SK-N-SH (cell line): ENCODE measurements at regions not wholly inside any gene's neighbourhood (a gene's known extent, or its start where the extent isn't known, plus 50 kb on each side); places are given as distances from the start of the nearest gene placed in this dataset.

ENCODE experiments used
- CTCF ChIA-PET: fragments of 300-600, 350-600 bp; formaldehyde crosslinking; extraction: SDS; loops from one replicate; lab custom pipeline; 2021; lab: Yijun Ruan, JAX
- POLR2A ChIA-PET: fragments of 350-600 bp; sonication (Branson Sonifier 250); formaldehyde crosslinking; extraction: SDS; loops from one replicate; lab custom pipeline; 2020; ENCODE audit warnings: antibody characterized with exemption, inconsistent platforms; lab: Yijun Ruan, JAX
- DNase-seq: peaks from one replicate; pipeline ENCODE4 v3.0.0; 2012
- H2AFZ ChIP-seq: fragments of 200-600 bp; sonication (generic); 2 replicates; pipeline ENCODE4 v1.8.1; 2016; ENCODE audit warnings: antibody characterized with exemption, mild to moderate bottlenecking, low read depth
- H3F3A ChIP-seq: fragments of 200-600 bp; sonication (generic); replicated peaks from 2 replicates; pipeline ENCODE3; 2016; ENCODE audit warnings: antibody characterized with exemption, mild to moderate bottlenecking; ENCODE audit not compliant: insufficient read depth
- H3K27ac ChIP-seq, 2 experiments: fragments of 200-500 bp in 1 of 2; fragments of 200-600 bp in 1 of 2; sonication (Bioruptor generic) in 1 of 2; sonication (generic), shearing (Covaris generic) in 1 of 2; 2 replicates each; pipeline versions ENCODE4 v1.5.1 to v1.6.1; 2014 to 2016; ENCODE audit warnings: low read depth in 2 of 2, inconsistent platforms in 1 of 2, low read length in 1 of 2, mild to moderate bottlenecking in 1 of 2, mixed read lengths in 1 of 2
- H3K27me3 ChIP-seq: fragments of 200-600 bp; sonication (generic), shearing (Covaris generic); 2 replicates; pipeline ENCODE4 v1.6.1; 2016; ENCODE audit warnings: mixed run types; ENCODE audit not compliant: insufficient read depth
- H3K36me3 ChIP-seq, 2 experiments: fragments of 200-500 bp in 1 of 2; fragments of 200-600 bp in 1 of 2; sonication (Bioruptor generic) in 1 of 2; sonication (generic) in 1 of 2; replicated peaks in 1 of 2; 2 replicates each; pipeline versions ENCODE3 to v1.5.1; 2014 to 2016; ENCODE audit warnings: low read length in 1 of 2, mild to moderate bottlenecking in 1 of 2; ENCODE audit not compliant: insufficient read depth in 2 of 2, control insufficient read depth in 1 of 2
- H3K4me1 ChIP-seq, 2 experiments: fragments of 200-500 bp in 1 of 2; fragments of 200-600 bp in 1 of 2; sonication (Bioruptor generic) in 1 of 2; sonication (generic), shearing (Covaris generic) in 1 of 2; 2 replicates each; pipeline versions ENCODE4 v1.5.1 to v1.6.1; 2014 to 2016; ENCODE audit warnings: low read depth in 1 of 2, low read length in 1 of 2, mixed run types in 1 of 2; ENCODE audit not compliant: insufficient read depth in 2 of 2, control insufficient read depth in 1 of 2
- H3K4me2 ChIP-seq: fragments of 200-600 bp; sonication (generic), shearing (Covaris generic); 2 replicates; pipeline ENCODE4 v1.6.1; 2017; ENCODE audit warnings: mixed run types
- H3K4me3 ChIP-seq, 2 experiments: fragments of 200-500 bp in 1 of 2; fragments of 200-600 bp in 1 of 2; sonication (Bioruptor generic) in 1 of 2; sonication (generic), shearing (Covaris generic) in 1 of 2; 2 replicates each; pipeline versions ENCODE4 v1.5.1 to v1.8.1; 2014 to 2016; ENCODE audit warnings: low read depth in 2 of 2, inconsistent platforms in 1 of 2, low read length in 1 of 2, mild to moderate bottlenecking in 1 of 2, mixed read lengths in 1 of 2, moderate library complexity in 1 of 2
- H3K79me2 ChIP-seq: fragments of 200-600 bp; sonication (generic); 2 replicates; pipeline ENCODE4 v1.8.1; 2017; ENCODE audit warnings: mild to moderate bottlenecking; ENCODE audit not compliant: insufficient read depth
- H3K9ac ChIP-seq: fragments of 200-600 bp; sonication (generic); 2 replicates; pipeline ENCODE4 v1.6.1; 2017; ENCODE audit warnings: mixed run types
- H3K9me2 ChIP-seq: fragments of 200-600 bp; sonication (generic); 2 replicates; pipeline ENCODE4 v1.6.1; 2017; ENCODE audit warnings: mixed run types
- H3K9me3 ChIP-seq: fragments of 200-600 bp; sonication (generic); 2 replicates; pipeline ENCODE4 v1.6.1; 2017; ENCODE audit warnings: mixed run types, mild to moderate bottlenecking, moderate library complexity
- H4K20me1 ChIP-seq: fragments of 200-600 bp; sonication (generic); 2 replicates; pipeline ENCODE4 v1.6.1; 2017; ENCODE audit warnings: mild to moderate bottlenecking, mixed run types; ENCODE audit not compliant: insufficient read depth
- CHD2 ChIP-seq: fragments of 150-350 bp; IDR thresholded peaks from 2 replicates; pipeline ENCODE4 v1.6.1; 2018; ENCODE audit warnings: low read length; ENCODE audit not compliant: partially characterized antibody
- ELF1 ChIP-seq: IDR thresholded peaks from 2 replicates; pipeline ENCODE4 v1.4.0; 2012
- EP300 ChIP-seq, 2 experiments: IDR thresholded peaks; 2 replicates each; pipeline versions ENCODE4 v1.4.0 to v1.6.1; 2012; ENCODE audit warnings: borderline replicate concordance in 1 of 2, low read depth in 1 of 2, low read length in 1 of 2
- EZH2phosphoT487 ChIP-seq: fragments of 200-600 bp; sonication (generic); IDR thresholded peaks from 2 replicates; pipeline ENCODE4 v1.6.1; 2017; ENCODE audit warnings: low read depth, mixed run types, mild to moderate bottlenecking, antibody characterized with exemption, moderate library complexity, borderline replicate concordance
- FOSL2 ChIP-seq: IDR thresholded peaks from 2 replicates; pipeline ENCODE4 v1.4.0; 2012; ENCODE audit warnings: low read depth, mild to moderate bottlenecking, moderate library complexity, borderline replicate concordance
- FOXJ3 ChIP-seq: sonication (generic); formaldehyde crosslinking; IDR thresholded peaks from 2 replicates; pipeline ENCODE4 v1.5.1; 2020; ENCODE audit warnings: mild to moderate bottlenecking, missing genetic modification reagents
- FOXM1 ChIP-seq: IDR thresholded peaks from 2 replicates; pipeline ENCODE4 v1.4.0; 2012; ENCODE audit warnings: low read depth, mild to moderate bottlenecking
- GABPA ChIP-seq: IDR thresholded peaks from 2 replicates; pipeline ENCODE4 v1.4.0; 2012; ENCODE audit warnings: low read depth, mild to moderate bottlenecking
- IRF3 ChIP-seq: fragments of 150-350 bp; IDR thresholded peaks from 2 replicates; pipeline ENCODE4 v1.6.1; 2016; ENCODE audit warnings: mild to moderate bottlenecking, low read depth, low read length
- MXI1 ChIP-seq: IDR thresholded peaks from 2 replicates; pipeline ENCODE4 v1.6.1; 2012; ENCODE audit warnings: mild to moderate bottlenecking, low read depth, low read length, improper control_type of control experiment
- NFIC ChIP-seq: IDR thresholded peaks from 2 replicates; pipeline ENCODE4 v1.4.0; 2012; ENCODE audit warnings: borderline replicate concordance
- PBX3 ChIP-seq: IDR thresholded peaks from 2 replicates; pipeline ENCODE4; 2012
- POLR2AphosphoS5 ChIP-seq: IDR thresholded peaks from 2 replicates; pipeline ENCODE4 v1.6.1; 2012; ENCODE audit warnings: low read depth, low read length
- RFX5 ChIP-seq: IDR thresholded peaks from 2 replicates; pipeline ENCODE4 v1.6.1; 2012; ENCODE audit warnings: mild to moderate bottlenecking, improper control_type of control experiment, low read length
- RXRA ChIP-seq: IDR thresholded peaks from 2 replicates; pipeline ENCODE4 v1.4.0; 2012; ENCODE audit warnings: low read depth, mild to moderate bottlenecking, borderline replicate concordance
- SIN3A ChIP-seq: IDR thresholded peaks from 2 replicates; pipeline ENCODE4 v1.6.1; 2012; ENCODE audit warnings: low read depth, mild to moderate bottlenecking, low read length, moderate library complexity, borderline replicate concordance
- SMC3 ChIP-seq: IDR thresholded peaks from 2 replicates; pipeline ENCODE4 v1.6.1; 2012; ENCODE audit warnings: low read depth, low read length, improper control_type of control experiment
- TCF12 ChIP-seq: IDR thresholded peaks from 2 replicates; pipeline ENCODE4 v1.4.0; 2012
- YY1 ChIP-seq: IDR thresholded peaks from 2 replicates; pipeline ENCODE4 v1.4.0; 2012; ENCODE audit warnings: low read depth, mild to moderate bottlenecking
- WGBS: methylation state at CpG from one replicate; pipeline ENCODE4 v1.1.6; 2017; ENCODE audit warnings: low lambda C conversion rate; 5-methylcytosine and 5-hydroxymethylcytosine counted together
- TF ChIP-seq, protein P1 (sequence below): IDR thresholded peaks from 2 replicates; pipeline ENCODE4 v1.4.0; 2012; ENCODE audit warnings: low read depth, borderline replicate concordance
- TF ChIP-seq, protein P2 (sequence below): fragments of 200-600 bp; sonication (generic); IDR thresholded peaks from 2 replicates; pipeline ENCODE4 v1.6.1; 2017; ENCODE audit warnings: antibody characterized with exemption, mild to moderate bottlenecking, moderate library complexity

DNA sequence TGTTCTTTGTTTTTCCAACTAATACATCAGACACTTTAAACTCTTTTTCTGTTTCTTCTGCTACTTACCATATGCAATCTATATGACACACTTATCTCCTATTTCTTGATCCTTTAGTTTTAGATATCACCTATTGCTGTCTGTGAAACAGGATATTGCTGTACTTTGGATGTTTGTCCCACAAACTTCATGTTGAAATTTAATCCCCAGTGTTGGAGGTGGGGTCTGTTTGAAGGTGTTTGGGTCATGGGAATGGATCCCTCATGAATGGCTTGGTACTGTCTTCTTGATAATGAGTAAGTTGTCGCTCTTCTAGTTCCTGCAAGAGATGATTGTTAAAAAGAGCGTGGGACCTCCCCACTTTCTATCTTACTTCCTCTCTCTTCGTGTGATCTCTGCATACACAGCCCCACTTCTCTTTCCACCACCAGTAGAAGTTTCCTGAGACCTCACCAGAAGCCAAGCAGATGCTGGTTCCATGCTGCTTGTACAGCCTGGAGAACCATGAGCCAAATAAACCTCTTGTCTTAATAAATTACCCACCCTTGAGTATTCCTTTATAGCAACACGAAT is 244.2 kb downstream of the NHLRC3 start:
- no peaks in the 10 kb centered on the region for H3F3A ChIP-seq
- no peak overlapping the region for H3K4me2 ChIP-seq
- H3K9me3 ChIP-seq, result no peaks in the 10 kb centered on the region; the same call in 1 of the 2 replicates
- H3K9me2 ChIP-seq, result no peaks in the 10 kb centered on the region
- WGBS, result 27% methylated on average over 4 of the region's 4 CpGs
- DNase-seq, result no peak
- no peaks in the 10 kb centered on the region for H4K20me1 ChIP-seq
- H2AFZ ChIP-seq, result no peak overlapping the region
- no peaks in the 10 kb centered on the region for H3K4me1 ChIP-seq
- H3K9ac ChIP-seq, result no peak overlapping the region
- POLR2A ChIA-PET, result no interaction called here
- no peak overlapping the region for H3K4me3 ChIP-seq
- H3K27me3 ChIP-seq, result 0 out of 2 replicates have a peak, but pooled peaks cover 6% of the 10 kb centered on the region
- CTCF ChIA-PET, result interaction anchor here (1.7 kb wide), 1 partner anchor 329 kb away, joined by 9 read pairs; no protein-coding TSS in a partner anchor
- no peaks in the 10 kb centered on the region for H3K79me2 ChIP-seq
- TF ChIP-seq FOSL2 (no peak), RFX5 (no peak), EP300 (IDR thresholded peaks at IDR 0.05; ENCODE audit: borderline replicate concordance in 1 of 2, low read depth in 1 of 2, low read length in 1 of 2) (no peak), FOXM1 (no peak), GABPA (no peak), TCF12 (no peak), CHD2 (no peak), RXRA (no peak)
- no peak overlapping the region for H3K27ac ChIP-seq
- H3K36me3 ChIP-seq, result no peaks in the 10 kb centered on the region

DNA sequence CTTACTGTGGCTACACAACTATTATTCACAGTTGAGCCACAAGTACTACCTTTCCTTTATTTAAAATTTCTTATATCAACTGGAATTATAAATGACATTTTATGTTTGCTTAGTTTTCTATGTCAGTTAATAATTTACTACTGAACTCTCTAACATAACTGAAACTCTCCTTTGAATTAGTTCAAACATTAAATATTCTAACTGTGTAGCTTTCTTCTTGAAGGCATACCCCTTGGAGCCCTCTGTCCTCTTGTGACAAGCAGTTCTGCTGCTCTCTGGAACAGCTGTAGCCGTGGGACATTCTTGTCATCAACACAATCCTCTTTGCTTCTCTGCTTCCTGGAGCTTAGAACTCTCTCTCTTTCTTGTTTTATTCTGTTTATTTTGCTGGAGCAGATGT is 244.8 kb downstream of the NHLRC3 start:
- Histone ChIP-seq H3K79me2 (no peaks in the 10 kb centered on the region), H3K27ac (no peak overlapping the region), H3F3A (no peaks in the 10 kb centered on the region), H3K9me2 (no peaks in the 10 kb centered on the region), H4K20me1 (no peaks in the 10 kb centered on the region), H3K27me3 (0 out of 2 replicates have a peak, but pooled peaks cover 6% of the 10 kb centered on the region), H3K4me2 (no peak overlapping the region), H2AFZ (no peak overlapping the region), H3K4me3 (no peak overlapping the region), H3K9ac (no peak overlapping the region), H3K9me3 (no peaks in the 10 kb centered on the region; the same call in 1 of the 2 replicates), H3K4me1 (no peaks in the 10 kb centered on the region), H3K36me3 (no peaks in the 10 kb centered on the region)
- no peak for DNase-seq
- TF ChIP-seq MXI1 (no peak), SIN3A (no peak), PBX3 (no peak), ELF1 (no peak), FOXM1 (no peak), TCF12 (no peak), FOSL2 (no peak), FOXJ3 (no peak), NFIC (no peak), SMC3 (no peak), GABPA (no peak), IRF3 (no peak), EZH2phosphoT487 (no peak), POLR2AphosphoS5 (no peak), YY1 (no peak)
- TF ChIP-seq, protein P1, sequence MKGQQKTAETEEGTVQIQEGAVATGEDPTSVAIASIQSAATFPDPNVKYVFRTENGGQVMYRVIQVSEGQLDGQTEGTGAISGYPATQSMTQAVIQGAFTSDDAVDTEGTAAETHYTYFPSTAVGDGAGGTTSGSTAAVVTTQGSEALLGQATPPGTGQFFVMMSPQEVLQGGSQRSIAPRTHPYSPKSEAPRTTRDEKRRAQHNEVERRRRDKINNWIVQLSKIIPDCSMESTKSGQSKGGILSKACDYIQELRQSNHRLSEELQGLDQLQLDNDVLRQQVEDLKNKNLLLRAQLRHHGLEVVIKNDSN, result no peak
- TF ChIP-seq, protein P2, sequence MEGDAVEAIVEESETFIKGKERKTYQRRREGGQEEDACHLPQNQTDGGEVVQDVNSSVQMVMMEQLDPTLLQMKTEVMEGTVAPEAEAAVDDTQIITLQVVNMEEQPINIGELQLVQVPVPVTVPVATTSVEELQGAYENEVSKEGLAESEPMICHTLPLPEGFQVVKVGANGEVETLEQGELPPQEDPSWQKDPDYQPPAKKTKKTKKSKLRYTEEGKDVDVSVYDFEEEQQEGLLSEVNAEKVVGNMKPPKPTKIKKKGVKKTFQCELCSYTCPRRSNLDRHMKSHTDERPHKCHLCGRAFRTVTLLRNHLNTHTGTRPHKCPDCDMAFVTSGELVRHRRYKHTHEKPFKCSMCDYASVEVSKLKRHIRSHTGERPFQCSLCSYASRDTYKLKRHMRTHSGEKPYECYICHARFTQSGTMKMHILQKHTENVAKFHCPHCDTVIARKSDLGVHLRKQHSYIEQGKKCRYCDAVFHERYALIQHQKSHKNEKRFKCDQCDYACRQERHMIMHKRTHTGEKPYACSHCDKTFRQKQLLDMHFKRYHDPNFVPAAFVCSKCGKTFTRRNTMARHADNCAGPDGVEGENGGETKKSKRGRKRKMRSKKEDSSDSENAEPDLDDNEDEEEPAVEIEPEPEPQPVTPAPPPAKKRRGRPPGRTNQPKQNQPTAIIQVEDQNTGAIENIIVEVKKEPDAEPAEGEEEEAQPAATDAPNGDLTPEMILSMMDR, result no peak
- POLR2A ChIA-PET, result no interaction called here
- 7% methylated on average over 1 of the region's 1 CpG for WGBS
- CTCF ChIA-PET, result interaction anchor here (1.7 kb wide), 1 partner anchor 329 kb away, joined by 9 read pairs; no protein-coding TSS in a partner anchor
